Erythroblast (primary cell): ENCODE measurements at regions not wholly inside any gene's neighbourhood (a gene's known extent, or its start where the extent isn't known, plus 50 kb on each side); places are given as distances from the start of the nearest gene placed in this dataset.

Source experiments
- GATA1 ChIP-seq: IDR thresholded peaks from 2 replicates; pipeline ENCODE4 v1.6.1; 2011; ENCODE audit warnings: low read depth, mild to moderate bottlenecking, control low read depth, low read length, moderate library complexity
- POLR2A ChIP-seq: IDR thresholded peaks from 2 replicates; pipeline ENCODE4 v1.6.1; 2011; ENCODE audit warnings: mild to moderate bottlenecking, low read length

GRCh38 chr15:81495780-81496467, 121.9 kb upstream of the TMC3 start:
- TF ChIP-seq POLR2A (no peak), GATA1 (no peak)
